Duodenal mucosa (tissue), 2 donors: ENCODE measurements at regions not wholly inside any gene's neighbourhood (a gene's known extent, or its start where the extent isn't known, plus 50 kb on each side); places are given as distances from the start of the nearest gene placed in this dataset.

Source experiments
- H3K27ac ChIP-seq: one replicate; pipeline ENCODE4 v1.7.0; 2013; ENCODE audit warnings: low read depth, low read length
- H3K27me3 ChIP-seq, 2 donors: one replicate each; pipeline ENCODE4 v1.7.0; 2013; ENCODE audit warnings: low read length in 2 of 2, control low read depth in 1 of 2; ENCODE audit not compliant: insufficient read depth in 2 of 2, control insufficient read depth in 1 of 2
- H3K36me3 ChIP-seq, 2 donors: one replicate each; pipeline ENCODE4 v1.7.0; 2013; ENCODE audit warnings: low read length in 2 of 2, control low read depth in 1 of 2; ENCODE audit not compliant: insufficient read depth in 2 of 2, control insufficient read depth in 1 of 2
- H3K4me1 ChIP-seq, 2 donors: one replicate each; pipeline ENCODE4 v1.7.0; 2013; ENCODE audit warnings: low read length in 2 of 2, control low read depth in 1 of 2; ENCODE audit not compliant: insufficient read depth in 2 of 2, control insufficient read depth in 1 of 2
- H3K4me3 ChIP-seq, 2 donors: one replicate each; pipeline ENCODE4 v1.7.0; 2013; ENCODE audit warnings: low read length in 2 of 2, low read depth in 1 of 2
- H3K9ac ChIP-seq, 2 donors: one replicate each; pipeline ENCODE4 v1.7.0; 2013; ENCODE audit warnings: low read length in 2 of 2, low read depth in 1 of 2
- H3K9me3 ChIP-seq, 2 donors: one replicate each; pipeline ENCODE4 v1.7.0; 2013; ENCODE audit warnings: low read length in 2 of 2, control low read depth in 1 of 2; ENCODE audit not compliant: control insufficient read depth in 1 of 2

- no peaks in the 10 kb centered on the region for H3K9me3 ChIP-seq
- no peak overlapping the region for H3K9ac ChIP-seq
- no peak overlapping the region for H3K4me3 ChIP-seq
These were observed 59.5 kb upstream of the CYSLTR2 start for GRCh38 chr13:48594096-48594815.

GRCh38 chr13:48595431-48596429 is 58.0 kb upstream of the CYSLTR2 start:
- H3K27ac ChIP-seq, result no peak overlapping the region
- no peak overlapping the region for H3K9ac ChIP-seq
- H3K27me3 ChIP-seq, result no peaks in the 10 kb centered on the region
- H3K9me3 ChIP-seq, result no peaks in the 10 kb centered on the region
- no peaks in the 10 kb centered on the region for H3K36me3 ChIP-seq
- H3K4me1 ChIP-seq, result peaks cover 36 to 39% of the 10 kb centered on the region in 2 donors
- H3K4me3 ChIP-seq, result no peak overlapping the region

More at GRCh38 chr13:48594096-48594815, 59.5 kb upstream of the CYSLTR2 start:
- Histone ChIP-seq H3K36me3 (no peaks in the 10 kb centered on the region), H3K27ac (no peak overlapping the region), H3K4me1 (peaks cover 45 to 47% of the 10 kb centered on the region in 2 donors), H3K27me3 (no peaks in the 10 kb centered on the region)

GRCh38 chr13:48600374-48601364 is 53.1 kb upstream of the CYSLTR2 start:
- Histone ChIP-seq H3K27ac (no peak overlapping the region), H3K4me1 (peaks cover 0 to 7% of the 10 kb centered on the region in 2 donors), H3K36me3 (no peaks in the 10 kb centered on the region)

GRCh38 chr13:48602296-48603016 is 51.3 kb upstream of the CYSLTR2 start:
- Histone ChIP-seq H3K9ac (no peak overlapping the region), H3K4me3 (no peak overlapping the region), H3K9me3 (peaks cover 3 to 7% of the 10 kb centered on the region in 2 donors), H3K27ac (no peak overlapping the region), H3K4me1 (no peaks in the 10 kb centered on the region), H3K36me3 (no peaks in the 10 kb centered on the region), H3K27me3 (no peaks in the 10 kb centered on the region)

More at GRCh38 chr13:48600374-48601364, 53.1 kb upstream of the CYSLTR2 start:
- peaks cover 0 to 1% of the 10 kb centered on the region in 2 donors for H3K9me3 ChIP-seq
- no peak overlapping the region for H3K4me3 ChIP-seq
- H3K27me3 ChIP-seq, result no peaks in the 10 kb centered on the region
- no peak overlapping the region for H3K9ac ChIP-seq

- no peak overlapping the region for H3K9ac ChIP-seq
- H3K27me3 ChIP-seq, result no peaks in the 10 kb centered on the region
- no peak overlapping the region for H3K4me3 ChIP-seq
- H3K36me3 ChIP-seq, result no peaks in the 10 kb centered on the region
- peaks cover 3 to 7% of the 10 kb centered on the region in 2 donors for H3K9me3 ChIP-seq
- no peak overlapping the region for H3K27ac ChIP-seq
- H3K4me1 ChIP-seq, result no peaks in the 10 kb centered on the region
These were observed 50.4 kb upstream of the CYSLTR2 start for GRCh38 chr13:48603375-48603774.
